ENCODE measurements at regions not wholly inside any gene's neighbourhood (a gene's known extent, or its start where the extent isn't known, plus 50 kb on each side); places are given as distances from the start of the nearest gene placed in this dataset.
"Not testable (repeated sequence)": the region's sequence is repeated elsewhere in the genome, so short reads cannot be mapped to it uniquely, and the experiment has no call there.

DNA sequence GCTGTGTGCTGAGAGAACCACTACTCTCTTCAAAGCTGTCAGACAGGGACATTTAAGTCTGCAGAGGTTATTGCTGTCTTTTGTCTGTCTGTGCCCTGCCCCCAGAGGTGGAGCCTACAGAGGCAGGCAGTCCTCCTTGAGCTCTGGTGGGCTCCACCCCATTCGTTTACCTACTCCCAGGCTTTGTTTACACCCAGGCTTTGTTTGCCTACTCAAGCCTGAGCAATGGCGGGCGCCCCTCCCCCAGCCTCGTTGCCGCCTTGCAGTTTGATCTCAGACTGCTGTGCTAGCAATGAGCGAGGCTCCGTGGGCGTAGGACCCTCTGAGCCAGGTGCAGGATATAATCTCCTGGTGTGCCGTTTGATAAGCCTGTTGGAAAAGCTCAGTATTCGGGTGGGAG lies 386.8 kb upstream of the ZMIZ1 start:
- not testable (repeated sequence) for DNase-seq (ENCODE audit: insufficient read length, low spot score); FAIRE-seq

DNA sequence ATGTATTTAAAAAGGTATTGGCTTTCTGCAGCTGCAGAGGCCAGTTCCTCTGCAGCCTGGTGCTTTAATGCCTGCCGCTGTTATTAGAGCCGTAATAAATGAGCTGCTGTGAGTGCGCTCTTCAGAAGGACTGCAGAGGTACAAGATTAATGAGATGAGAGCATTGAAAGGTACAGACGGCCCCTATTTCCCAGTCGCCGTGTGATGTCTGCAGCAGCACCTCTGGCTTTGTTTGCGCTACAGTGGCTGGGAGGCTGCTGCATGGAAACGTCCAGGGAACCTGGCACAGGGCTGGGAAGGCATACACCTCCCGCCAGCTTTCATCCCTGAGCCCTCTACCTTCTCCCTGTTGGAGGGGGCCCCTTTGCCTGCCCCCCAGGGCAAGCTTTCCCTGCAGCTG lies 383.8 kb upstream of the ZMIZ1 start:
- DNase-seq (ENCODE audit: insufficient read length, low spot score) (no peak), FAIRE-seq (no peak)

DNA sequence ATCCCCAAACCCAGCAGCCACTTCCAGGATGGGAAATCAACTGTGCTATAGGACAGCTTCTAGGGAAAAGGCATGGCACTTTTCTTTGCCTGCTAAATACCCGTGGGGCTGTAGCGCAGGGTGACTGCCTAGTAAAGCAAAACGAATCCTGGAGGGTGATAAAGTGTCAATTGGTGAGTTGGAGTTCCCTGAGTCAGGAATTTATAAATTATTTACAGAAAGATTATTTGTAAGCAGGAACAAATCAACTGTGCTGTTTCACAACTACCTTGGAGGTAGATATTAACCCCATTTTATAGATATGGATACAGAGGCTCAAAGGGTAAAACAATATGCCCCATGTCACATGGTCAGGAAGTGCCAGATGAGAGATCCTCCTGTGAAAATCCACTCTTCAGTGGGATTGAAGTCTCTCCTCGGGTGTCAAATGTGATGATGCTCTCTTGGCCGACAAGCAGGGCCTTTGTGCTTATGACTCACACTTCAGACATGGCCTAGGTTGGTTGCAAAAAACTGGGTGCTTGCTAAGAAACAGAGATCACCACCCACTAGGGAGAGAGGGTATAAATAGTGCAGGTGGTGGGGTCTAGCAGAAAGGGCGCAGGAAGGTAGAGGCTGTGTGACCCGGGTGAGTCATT lies 383.2 kb upstream of the ZMIZ1 start:
- no peak for FAIRE-seq
- no peak for DNase-seq (ENCODE audit: insufficient read length, low spot score)

DNA sequence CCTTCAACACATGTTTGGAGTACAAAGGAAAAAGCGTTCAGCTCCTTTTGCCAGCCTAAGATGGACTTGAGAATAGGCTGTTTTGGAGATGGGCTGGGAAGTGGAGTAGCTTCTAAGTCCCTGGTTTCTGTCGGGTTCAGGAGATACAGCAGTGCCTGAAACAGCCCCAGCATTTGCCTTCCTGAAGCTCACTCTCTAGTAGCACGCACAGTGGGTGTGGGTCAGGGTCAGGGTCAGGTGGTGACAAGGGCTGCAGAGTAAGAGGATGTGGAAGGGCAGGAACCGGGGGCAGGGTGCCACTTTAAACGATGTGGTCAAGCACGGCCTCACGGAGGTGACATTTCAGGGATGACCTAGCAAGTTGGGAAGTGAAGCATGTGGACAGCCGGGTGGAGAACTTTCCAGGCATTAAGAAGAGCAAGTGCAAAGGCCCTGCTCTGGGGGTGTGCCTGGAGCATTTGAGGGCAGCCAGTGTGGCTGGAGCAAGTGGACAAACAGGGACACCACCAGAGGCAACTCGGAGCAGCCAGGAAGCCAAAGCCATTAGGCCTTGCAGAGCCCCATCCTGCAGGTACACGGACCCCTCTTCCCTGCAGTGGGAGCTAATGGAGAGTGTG lies 382.2 kb upstream of the ZMIZ1 start:
- DNase-seq (ENCODE audit: insufficient read length, low spot score) (no peak), FAIRE-seq (no peak)

DNA sequence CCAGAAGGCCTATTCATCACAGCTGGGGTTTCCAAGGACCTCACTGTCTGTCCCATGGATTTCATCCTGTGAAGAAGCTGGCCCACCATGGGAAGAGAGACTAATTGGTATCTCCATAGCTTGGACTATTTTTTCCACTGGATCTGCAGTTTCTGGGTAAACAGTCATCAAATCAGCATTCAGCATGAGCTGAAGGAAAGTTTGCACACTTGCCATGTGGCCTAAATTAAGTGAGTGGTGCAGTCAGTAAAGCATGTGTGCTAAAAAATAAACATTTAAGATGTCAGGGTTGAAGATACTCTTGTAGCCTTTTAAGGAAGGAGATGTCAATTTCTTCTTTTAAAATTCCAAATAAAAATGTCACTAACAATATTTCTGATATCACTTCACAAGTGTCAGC lies 381.1 kb upstream of the ZMIZ1 start:
- no peak for FAIRE-seq
- DNase-seq (ENCODE audit: insufficient read length, low spot score) = no peak

DNA sequence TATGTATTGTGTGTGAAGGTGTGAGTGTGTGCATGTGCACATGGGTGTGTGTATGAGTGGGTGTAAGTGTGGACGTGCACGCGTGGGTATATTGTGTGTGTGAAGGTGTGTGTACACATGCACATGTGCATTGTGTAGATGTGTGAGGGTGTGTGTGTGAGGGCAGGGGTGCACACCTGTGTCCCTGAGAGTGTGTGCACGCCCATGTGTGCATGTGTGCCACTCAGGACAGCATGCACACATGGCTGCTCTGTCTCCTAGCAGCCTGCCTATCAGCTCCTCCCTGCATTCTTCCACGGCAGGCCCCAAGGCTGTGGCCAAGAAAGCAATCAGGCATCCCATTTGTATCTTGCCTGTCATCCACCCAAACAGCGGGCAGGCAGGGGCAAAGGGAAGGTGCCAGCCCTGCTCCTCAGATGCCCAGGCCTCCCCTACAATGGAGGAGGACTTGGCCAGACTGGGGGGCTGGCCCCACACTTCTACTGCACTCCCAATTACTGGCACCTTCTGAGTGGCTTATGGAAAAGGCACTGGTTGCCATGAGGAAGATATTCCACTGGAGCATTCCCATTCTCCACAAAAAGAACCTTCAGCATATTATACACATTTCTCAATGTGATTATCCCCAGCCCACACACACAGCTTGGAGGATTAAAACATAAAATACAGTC lies 380.4 kb upstream of the ZMIZ1 start:
- FAIRE-seq = no peak
- no peak for DNase-seq (ENCODE audit: insufficient read length, low spot score)

DNA sequence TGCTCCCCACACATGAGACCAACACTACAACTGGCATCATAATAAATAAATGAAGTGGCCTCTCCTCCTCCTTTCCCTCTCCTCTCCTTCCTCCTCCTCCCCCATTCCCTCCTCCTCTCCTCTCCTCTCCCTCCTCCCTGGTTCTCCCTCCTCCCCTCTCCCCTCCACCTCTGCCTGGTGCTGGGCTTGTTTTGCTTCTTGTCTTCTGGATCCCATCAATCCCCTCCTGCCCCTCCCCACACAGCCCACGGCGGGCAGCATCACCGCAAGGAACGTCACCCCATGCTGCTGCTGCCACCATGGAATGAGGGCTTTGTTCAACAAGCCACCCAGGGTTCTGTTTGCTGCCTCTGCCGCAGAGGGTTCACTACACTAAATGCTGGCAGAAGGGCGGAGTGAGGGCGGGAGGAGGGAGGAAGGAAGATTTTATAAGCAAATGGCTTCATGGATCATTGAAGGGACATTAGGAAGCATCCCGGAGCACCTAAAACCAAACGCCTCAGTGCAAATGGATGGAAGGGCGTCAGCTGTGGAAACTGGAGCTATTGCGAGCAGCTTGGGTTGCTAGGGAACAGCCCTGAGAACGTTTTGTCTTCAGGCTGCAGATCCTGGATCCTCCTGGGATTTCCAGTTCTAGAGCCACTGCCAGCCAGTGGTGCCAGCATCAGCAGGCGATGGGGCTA lies 379.7 kb upstream of the ZMIZ1 start:
- FAIRE-seq = no peak
- DNase-seq (ENCODE audit: insufficient read length, low spot score) = no peak

DNA sequence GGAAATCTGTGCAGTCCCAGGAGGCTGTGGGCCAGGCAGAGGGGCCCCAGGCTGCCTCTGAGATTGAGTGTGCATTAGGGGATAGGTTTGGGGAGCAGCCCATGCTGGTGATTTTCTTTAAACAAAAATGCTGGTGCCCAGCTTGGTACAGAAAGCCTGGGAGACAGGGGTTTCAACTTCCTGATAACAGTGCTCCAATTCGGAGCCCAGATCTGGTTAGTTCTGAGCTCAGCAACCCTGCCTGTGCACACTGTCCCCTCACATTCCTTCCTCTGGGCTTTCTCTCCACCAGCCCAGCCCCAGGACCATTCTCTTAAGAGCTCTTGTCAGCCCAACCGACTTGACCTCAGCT lies 379.2 kb upstream of the ZMIZ1 start:
- FAIRE-seq (no peak), DNase-seq (ENCODE audit: insufficient read length, low spot score) (no peak)

DNA sequence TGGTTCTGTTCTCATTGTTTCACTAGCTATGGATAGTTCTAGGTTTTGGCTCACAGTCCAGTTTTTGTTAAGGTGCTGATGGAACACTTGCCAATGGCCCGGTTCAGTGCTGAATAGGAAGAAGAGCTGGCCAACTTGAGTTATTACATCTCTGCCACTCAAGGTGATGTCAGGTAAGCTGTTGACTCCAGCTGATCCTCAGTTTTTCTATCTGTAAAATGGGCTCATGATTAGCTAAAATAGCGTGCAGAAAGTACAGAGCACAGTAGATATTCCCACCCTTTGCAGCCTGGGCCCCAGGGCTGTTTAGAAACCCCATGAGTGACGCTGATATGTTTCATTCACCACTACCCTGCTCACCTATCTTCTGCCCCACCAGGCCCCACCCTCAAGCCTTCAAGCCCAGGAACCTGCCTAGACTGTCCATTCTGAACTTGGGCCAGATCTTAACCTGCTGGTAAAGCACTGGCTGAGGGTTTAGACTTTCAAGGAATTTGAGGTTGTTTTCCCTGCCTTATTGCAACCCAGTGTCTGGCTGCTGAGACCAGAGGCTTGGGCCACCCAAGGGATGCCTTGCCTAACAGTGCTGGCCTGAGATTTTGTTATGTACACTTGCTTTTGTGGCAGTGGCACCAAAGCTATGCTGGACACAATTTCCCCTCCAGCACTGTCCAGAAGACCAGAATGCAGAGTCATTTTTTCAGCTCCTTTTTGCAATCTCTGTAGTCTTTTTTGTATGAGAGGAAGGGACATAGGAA lies 378.2 kb upstream of the ZMIZ1 start:
- DNase-seq (ENCODE audit: insufficient read length, low spot score) = no peak
- no peak for FAIRE-seq

DNA sequence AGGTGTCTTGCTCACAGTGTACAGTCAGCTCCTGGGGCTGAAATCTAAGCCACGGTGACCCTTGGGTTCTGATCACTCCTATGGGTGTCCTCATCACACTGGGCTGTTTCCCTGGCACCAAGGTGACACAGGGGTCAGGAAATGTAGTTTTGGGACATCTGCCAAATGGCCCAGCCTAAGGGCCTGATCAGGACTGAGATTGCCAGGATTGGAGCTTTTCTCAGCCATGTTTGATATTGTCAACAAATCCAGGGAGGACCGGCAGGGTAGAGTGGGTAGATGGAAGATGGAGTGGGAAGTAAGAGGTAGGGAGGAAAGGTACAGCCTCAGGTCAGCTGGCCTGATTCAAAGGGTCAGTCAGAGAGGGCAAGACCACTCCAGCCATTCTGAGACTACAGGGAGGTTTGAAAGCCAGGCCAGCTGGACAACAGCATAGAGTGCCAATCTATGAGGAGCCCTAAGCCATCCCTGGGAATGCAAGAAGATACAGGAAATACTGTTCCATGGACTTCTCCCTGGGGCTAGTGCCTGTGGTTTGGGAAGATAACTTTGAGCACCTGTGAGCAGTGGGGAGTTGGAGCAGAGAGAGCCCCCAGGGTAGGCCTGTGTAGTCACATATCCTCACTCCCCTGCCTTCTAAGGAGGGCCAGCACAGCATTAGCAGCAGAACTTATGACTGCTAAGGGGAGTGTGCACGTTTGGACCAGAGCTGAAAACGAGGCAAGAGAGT lies 377.3 kb upstream of the ZMIZ1 start:
- no peak for DNase-seq (ENCODE audit: insufficient read length, low spot score)
- FAIRE-seq = no peak

DNA sequence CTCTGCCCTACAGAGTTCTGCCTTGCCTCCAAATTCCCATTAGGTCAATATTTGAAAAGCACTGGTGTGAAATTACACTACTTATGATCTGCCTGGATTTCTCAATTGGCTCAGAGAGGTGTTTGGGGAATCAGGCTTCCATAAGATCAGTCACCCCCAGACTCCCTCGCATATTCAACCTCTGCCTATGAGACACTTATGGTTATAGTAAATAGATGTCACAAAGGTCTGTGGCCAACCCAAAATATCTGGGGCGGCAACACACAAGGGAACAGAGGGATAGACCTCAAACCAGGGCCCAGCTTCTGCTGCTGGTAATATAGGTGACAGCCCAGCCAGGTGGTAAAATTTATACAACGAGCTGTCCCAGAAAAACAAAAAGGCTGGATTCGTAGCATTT lies 376.7 kb upstream of the ZMIZ1 start:
- DNase-seq (ENCODE audit: insufficient read length, low spot score) (no peak), FAIRE-seq (no peak)

DNA sequence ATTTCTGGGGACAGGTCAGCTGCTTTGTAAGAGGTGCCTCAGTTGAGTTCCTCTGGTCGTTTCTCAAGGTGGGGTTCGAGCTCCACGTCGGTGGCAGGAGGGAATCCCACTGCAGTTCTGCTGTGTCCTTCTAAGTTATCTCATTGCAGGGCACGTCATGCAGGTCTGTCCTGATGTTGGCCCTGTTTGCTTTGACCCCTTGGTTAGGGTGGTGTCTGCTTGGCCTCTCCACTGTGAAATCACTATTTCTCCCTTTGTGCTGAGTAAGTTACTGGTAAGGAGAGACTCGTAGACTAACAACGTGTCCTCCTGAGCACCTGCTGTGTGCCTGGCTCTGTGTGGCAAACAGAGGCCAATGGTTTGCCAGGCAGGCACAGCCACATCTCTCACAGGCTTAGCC lies 372.9 kb upstream of the ZMIZ1 start:
- FAIRE-seq (no peak), DNase-seq (ENCODE audit: insufficient read length, low spot score) (no peak)

DNA sequence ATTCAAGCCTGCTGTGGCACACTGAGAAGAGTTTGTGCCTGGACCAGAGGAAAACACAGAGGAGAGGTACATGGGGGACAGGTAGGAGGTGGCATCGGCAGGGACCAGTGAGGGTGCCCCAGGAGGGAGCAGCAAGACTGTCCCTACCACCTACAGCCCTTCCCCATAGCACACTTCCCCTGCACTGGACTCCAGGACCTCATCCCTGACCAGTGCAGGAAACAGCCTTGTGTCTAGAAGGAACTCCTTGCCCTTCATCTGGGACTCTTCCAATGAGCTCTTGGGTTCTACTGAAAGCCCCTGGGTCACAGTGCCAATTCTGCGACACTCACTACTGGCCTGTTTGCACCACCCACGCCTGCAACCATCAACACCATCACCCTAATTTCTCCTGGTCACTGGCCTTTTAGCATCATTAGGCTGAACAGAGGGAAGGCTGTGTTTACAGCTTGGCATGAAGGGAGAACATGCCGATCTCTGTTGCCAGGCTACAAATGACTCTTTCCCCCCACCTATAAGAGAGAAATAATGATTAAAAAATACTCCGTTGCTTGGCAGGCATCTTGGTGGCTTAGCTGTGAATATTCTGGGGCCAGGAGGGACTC lies 371.9 kb upstream of the ZMIZ1 start:
- DNase-seq (ENCODE audit: insufficient read length, low spot score) = no peak
- no peak for FAIRE-seq

DNA sequence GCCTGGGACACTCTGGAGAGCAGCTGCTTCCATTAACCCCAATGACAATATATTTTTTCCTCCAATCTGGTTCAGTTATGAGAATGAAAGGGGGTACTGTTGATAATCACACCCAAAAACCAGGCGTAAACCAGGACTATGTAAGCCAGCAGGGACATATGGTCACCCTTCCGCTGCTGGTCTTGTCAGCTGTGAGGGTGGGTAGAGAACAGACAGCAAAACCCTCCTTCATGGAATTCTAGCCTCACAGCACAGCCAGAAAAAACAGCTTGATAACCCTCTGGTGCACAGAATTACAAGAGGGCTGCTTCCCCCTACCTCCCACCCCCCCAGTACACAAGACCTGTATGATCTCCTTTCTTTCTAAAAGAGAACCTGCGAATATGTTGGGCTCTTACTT lies 368.8 kb upstream of the ZMIZ1 start:
- FAIRE-seq = no peak
- no peak for DNase-seq (ENCODE audit: insufficient read length, low spot score)

DNA sequence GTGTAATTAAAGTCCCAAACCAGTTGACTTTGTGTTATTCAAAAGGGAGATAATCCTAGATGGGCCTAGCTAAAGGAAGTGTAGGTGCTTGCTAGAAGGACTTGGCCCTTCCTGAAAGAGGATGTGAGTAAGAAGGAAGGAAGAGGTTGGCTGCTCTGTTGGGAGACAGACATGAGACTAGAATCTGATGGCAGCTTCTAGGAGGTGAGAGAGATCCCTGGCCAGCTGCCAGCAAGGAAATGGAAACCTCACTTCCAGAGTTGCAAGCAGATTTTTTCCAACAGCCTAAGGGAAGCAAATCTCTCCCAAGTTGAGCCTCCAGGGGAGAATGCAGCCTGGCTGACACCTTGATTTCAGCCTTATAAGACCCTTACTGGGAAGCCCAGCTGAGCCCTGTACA lies 368.4 kb upstream of the ZMIZ1 start:
- no peak for FAIRE-seq
- DNase-seq (ENCODE audit: insufficient read length, low spot score) = no peak

DNA sequence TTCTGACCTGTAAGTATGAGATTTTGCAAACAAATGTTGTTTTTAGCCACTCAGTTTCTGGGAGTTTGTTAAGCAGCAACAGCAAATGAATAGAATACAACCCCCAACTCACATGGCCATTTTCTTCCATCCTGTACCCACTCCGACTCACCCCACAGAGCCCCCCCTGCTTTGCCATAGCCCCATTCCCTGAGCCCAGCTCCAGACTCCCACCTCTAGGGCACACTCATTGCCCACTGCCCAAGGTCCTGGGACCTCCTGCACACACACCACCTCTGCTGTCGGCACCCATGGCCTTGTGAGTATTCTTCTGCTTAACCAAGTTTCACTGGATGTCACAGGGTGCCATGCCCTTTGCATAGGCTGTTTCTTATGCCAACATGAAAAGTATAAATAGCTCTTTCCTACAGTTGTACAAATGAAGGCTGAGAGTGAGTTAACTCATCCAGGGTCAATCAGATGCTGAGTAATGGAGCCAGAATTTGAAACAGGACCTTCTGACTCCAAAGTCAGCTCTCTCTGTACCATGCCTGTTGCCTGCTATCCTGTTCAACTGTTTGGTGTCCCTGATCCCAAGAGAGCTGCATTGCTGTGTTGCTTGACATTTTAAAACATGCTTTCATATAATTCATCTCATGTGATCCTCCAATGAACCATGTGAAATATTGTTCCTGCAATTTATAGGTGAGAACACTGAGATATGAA lies 367.8 kb upstream of the ZMIZ1 start:
- DNase-seq (ENCODE audit: insufficient read length, low spot score) (no peak), FAIRE-seq (no peak)

DNA sequence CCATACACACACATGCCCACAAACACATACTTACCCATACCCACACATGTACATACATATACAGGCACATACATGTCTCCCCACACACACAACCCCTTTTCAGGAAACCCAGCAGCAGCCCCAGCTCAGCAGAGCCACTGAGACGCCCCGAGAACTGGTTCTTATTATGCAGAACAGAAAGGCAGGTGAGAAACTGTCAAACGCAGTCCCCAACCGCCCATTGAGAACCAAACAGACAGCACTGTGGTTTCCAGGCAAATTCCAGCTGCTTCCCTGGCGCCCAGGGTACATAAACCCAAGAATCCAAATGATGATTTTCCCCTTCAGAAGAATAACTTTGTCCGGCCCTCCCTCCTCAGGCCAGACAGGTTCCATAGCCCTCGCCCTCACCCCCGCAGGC lies 366.6 kb upstream of the ZMIZ1 start:
- DNase-seq (ENCODE audit: insufficient read length, low spot score) (no peak), FAIRE-seq (no peak)

DNA sequence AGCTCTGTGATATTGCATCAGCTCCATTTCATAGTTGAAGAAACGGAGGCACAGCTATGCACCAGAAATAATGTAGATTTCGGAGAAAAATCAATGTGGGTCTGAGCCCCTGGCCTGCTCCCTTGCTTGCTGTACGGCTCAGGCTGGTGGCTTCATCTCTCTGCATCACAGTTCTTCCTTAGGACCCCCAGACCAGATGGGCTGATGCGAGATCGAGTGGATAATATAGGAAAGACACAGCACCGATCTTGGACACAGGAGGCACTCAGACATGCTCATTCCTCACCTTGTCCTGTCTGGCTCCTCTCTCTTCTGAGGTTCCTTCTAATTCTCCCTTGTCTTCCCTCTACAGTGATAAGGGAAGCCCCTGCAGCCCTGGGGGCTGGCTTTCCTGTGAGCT lies 365.9 kb upstream of the ZMIZ1 start:
- DNase-seq (ENCODE audit: insufficient read length, low spot score) = no peak
- no peak for FAIRE-seq

DNA sequence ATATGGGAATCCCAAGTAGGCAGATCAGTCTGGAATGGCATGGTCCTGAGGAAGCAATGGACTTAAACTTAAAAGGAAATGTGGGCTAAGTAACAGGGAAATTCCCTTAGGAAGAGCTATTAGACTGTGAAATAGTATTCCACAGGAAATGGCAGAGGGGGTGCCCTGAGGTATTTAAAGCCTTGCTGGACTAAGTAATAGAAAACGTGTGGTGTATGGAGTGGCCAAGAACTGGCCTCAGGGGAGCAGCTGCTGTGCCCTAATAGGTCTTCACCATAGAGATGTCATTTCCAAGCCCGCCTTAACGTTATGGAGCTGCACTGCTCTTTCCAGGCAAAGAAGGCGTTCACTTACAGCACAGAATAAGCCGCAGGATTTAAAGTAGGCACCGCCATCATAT lies 365.2 kb upstream of the ZMIZ1 start:
- no peak for DNase-seq (ENCODE audit: insufficient read length, low spot score)
- FAIRE-seq = no peak

DNA sequence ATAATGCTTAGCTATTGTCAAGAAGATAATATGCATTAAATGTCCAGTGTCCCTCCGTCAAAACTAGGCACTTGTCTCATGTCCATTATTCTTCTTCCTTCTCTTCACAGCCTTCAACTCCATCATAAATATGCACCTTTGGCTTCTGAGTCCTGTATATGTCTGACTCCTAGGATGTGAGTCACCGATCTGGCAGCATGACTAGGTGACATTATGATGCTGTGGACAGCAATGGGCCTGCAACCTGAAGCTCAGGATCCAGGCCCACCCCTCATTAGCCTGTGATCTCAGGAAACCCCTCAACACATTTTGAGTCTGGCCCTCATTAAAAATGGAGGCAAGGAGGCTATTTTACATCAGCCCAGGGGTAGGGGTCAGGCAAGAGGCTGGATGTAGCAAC lies 362.5 kb upstream of the ZMIZ1 start:
- FAIRE-seq (no peak), DNase-seq (ENCODE audit: insufficient read length, low spot score) (no peak)

All from GM19239 (cell line).